PC-3 (cell line): ENCODE measurements at regions not wholly inside any gene's neighbourhood (a gene's known extent, or its start where the extent isn't known, plus 50 kb on each side); places are given as distances from the start of the nearest gene placed in this dataset.
A peak's percentile ranks its signal among the peaks of the same experiment; 100 is the strongest.

Source experiments
- ATAC-seq: fragments of 200-7000 bp; cut with Tn5 transposase; 2 replicates; pipeline ENCODE4 v1.9.1; 2020; ENCODE audit warnings: mild to moderate bottlenecking, moderate library complexity
- BruUV-seq: library from RNA; stranded (reverse); fragments of 400-500 nt; replicated peaks from 2 replicates; lab custom pipeline; 2021; lab: Mats Ljungman, UMichigan
- CTCF ChIA-PET: fragments of 300-600 bp; sonication (Branson Sonifier 250); formaldehyde crosslinking; loops from one replicate; lab custom pipeline; 2022; ENCODE audit warnings: antibody characterized with exemption; lab: Charles Lee
- POLR2A ChIA-PET: fragments of 300-600 bp; sonication (Branson Sonifier 250); formaldehyde crosslinking; loops from one replicate; lab custom pipeline; 2022; ENCODE audit warnings: antibody characterized with exemption; ENCODE audit not compliant: unreplicated experiment; lab: Charles Lee
- DNase-seq: peaks from one replicate; pipeline ENCODE4 v3.0.0-alpha.2; 2015
- H2AFZ ChIP-seq: fragments of 300-600 bp; sonication (generic); 2 replicates; pipeline ENCODE4 v1.6.0; 2016; ENCODE audit warnings: antibody characterized with exemption, low read length
- H3F3A ChIP-seq: fragments of 300-600 bp; sonication (generic); one replicate; pipeline ENCODE4 v1.6.0; 2017; ENCODE audit warnings: antibody characterized with exemption, low read length, control low read depth, mild to moderate bottlenecking; ENCODE audit not compliant: unreplicated experiment
- H3K27ac ChIP-seq: fragments of 300-600 bp; sonication (generic); 2 replicates; pipeline ENCODE4 v1.5.1; 2016; ENCODE audit warnings: mild to moderate bottlenecking, low read length
- H3K27me3 ChIP-seq: fragments of 300-600 bp; sonication (generic); 2 replicates; pipeline ENCODE4 v1.6.1; 2016; ENCODE audit warnings: low read length, mixed read lengths
- H3K36me3 ChIP-seq: fragments of 300-600 bp; sonication (generic); 2 replicates; pipeline ENCODE4 v1.6.1; 2016; ENCODE audit warnings: low read depth, mixed run types, low read length, mixed read lengths
- H3K4me1 ChIP-seq: fragments of 300-600 bp; sonication (generic); 2 replicates; pipeline ENCODE4 v1.5.1; 2016; ENCODE audit warnings: low read length; ENCODE audit not compliant: insufficient read depth
- H3K4me2 ChIP-seq: fragments of 300-600 bp; sonication (generic); 2 replicates; pipeline ENCODE4 v1.6.0; 2016; ENCODE audit warnings: low read length
- H3K4me3 ChIP-seq: fragments of 300-600 bp; sonication (generic); 2 replicates; pipeline ENCODE4 v1.5.1; 2016; ENCODE audit warnings: mild to moderate bottlenecking, low read length, mixed read lengths
- H3K79me2 ChIP-seq: fragments of 300-600 bp; sonication (generic); 2 replicates; pipeline ENCODE4 v1.6.1; 2017; ENCODE audit warnings: low read length, mixed read lengths
- H3K9ac ChIP-seq: fragments of 300-600 bp; sonication (generic); 2 replicates; pipeline ENCODE4 v1.6.0; 2016; ENCODE audit warnings: mild to moderate bottlenecking, low read length
- H3K9me2 ChIP-seq: fragments of 300-600 bp; sonication (generic); replicated peaks from 2 replicates; pipeline ENCODE4 v1.6.1; 2016; ENCODE audit warnings: mixed run types, low read length, mixed read lengths
- H3K9me3 ChIP-seq: fragments of 300-600 bp; sonication (generic); 2 replicates; pipeline ENCODE4 v1.6.1; 2016; ENCODE audit warnings: low read length, mixed read lengths
- H4K20me1 ChIP-seq: fragments of 300-600 bp; sonication (generic); 2 replicates; pipeline ENCODE4 v1.6.1; 2016; ENCODE audit warnings: low read length, mixed read lengths
- CTCF ChIP-seq: fragments of 300-600 bp; sonication (generic); conservative IDR thresholded peaks from 2 replicates; pipeline ENCODE4 v1.5.1; 2017; ENCODE audit warnings: antibody characterized with exemption, low read depth, mild to moderate bottlenecking, low read length
- EZH2 ChIP-seq: fragments of 300-600 bp; sonication (generic); IDR thresholded peaks from one replicate; pipeline ENCODE4 v1.6.1; 2017; ENCODE audit warnings: antibody characterized with exemption, mild to moderate bottlenecking, low read length; ENCODE audit not compliant: unreplicated experiment
- EZH2phosphoT487 ChIP-seq: fragments of 300-600 bp; sonication (generic); IDR thresholded peaks from 2 replicates; pipeline ENCODE4 v1.6.1; 2018; ENCODE audit warnings: mild to moderate bottlenecking, antibody characterized with exemption, low read length, borderline replicate concordance
- intact Hi-C: fragments of 100-400 bp; cut with micrococcal nuclease; formaldehyde crosslinking; loops from 2 replicates; pipeline ENCODE4 v1.9.0; 2023

DNA sequence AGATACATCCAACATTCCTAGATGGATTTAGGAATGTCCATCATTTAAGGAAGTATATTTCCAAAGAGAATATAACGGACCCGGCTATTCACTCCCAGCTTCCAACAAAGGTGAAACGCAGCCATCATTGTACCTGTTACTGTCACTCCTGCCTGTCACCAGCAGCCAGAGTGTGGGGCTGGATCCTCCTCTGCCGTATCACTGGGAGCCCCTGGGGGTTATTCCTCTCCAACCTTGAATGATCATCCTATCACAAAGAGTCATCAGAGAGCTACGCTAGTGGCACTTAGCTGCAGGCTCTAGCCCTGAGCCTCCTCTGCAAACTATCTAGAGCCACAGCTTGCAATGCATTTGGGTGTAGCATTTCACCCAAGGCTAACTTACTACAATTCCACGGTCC is 73.6 kb upstream of the NHSL1 start:
- no TSS peak for BruUV-seq
- Histone ChIP-seq H3K4me3 (no peak overlapping the region), H3K4me2 (peak overlapping the region; percentile 86), H3K9ac (no peak overlapping the region), H3F3A (no peaks in the 10 kb centered on the region), H3K9me3 (no peaks in the 10 kb centered on the region), H2AFZ (no peak overlapping the region), H3K79me2 (no peaks in the 10 kb centered on the region), H4K20me1 (no peaks in the 10 kb centered on the region), H3K36me3 (no peaks in the 10 kb centered on the region), H3K9me2 (no peaks in the 10 kb centered on the region), H3K27ac (no peak overlapping the region), H3K27me3 (no peaks in the 10 kb centered on the region), H3K4me1 (no peaks in the 10 kb centered on the region)
- ATAC-seq (no peak), DNase-seq (no peak)
- intact Hi-C loops = no loop called here
- ChIA-PET CTCF (no interaction called here), POLR2A (no interaction called here)
- no peak for TF ChIP-seq EZH2
- no peak for TF ChIP-seq CTCF
- no peak for TF ChIP-seq EZH2phosphoT487

DNA sequence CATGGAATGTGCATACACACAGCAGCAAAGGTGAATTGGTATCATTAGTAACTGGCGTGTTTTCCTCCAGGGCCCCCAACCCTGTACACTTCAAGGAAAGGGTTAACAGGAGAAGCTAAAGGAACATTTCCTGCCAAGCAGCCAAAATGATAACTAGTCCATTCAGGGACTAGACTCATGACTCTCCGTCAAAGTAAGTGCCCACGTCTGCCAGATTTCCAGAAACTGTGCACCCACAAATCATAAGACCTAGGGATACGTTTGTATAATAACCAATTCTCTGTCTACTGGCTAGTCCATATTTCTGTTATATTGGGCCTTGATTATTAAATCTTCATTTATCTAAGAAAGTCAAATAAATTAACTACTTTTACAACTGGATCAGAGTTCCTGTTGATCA is 76.0 kb upstream of the NHSL1 start:
- ChIA-PET POLR2A (no interaction called here), CTCF (interaction anchor here (0.5 kb wide), 1 partner anchor 148 kb away, joined by 3 read pairs; no protein-coding TSS in a partner anchor)
- Histone ChIP-seq H3K4me2 (no peak overlapping the region), H3K4me3 (no peak overlapping the region), H3K9ac (no peak overlapping the region), H3K9me2 (no peaks in the 10 kb centered on the region), H3K79me2 (no peaks in the 10 kb centered on the region), H4K20me1 (no peaks in the 10 kb centered on the region), H3K4me1 (no peaks in the 10 kb centered on the region), H3K27me3 (no peaks in the 10 kb centered on the region), H3K27ac (no peak overlapping the region), H3K9me3 (no peaks in the 10 kb centered on the region), H3F3A (no peaks in the 10 kb centered on the region), H2AFZ (no peak overlapping the region), H3K36me3 (no peaks in the 10 kb centered on the region)
- DNase-seq (no peak), ATAC-seq (no peak)
- BruUV-seq = no TSS peak
- TF ChIP-seq CTCF (no peak), EZH2phosphoT487 (no peak), EZH2 (no peak)
- intact Hi-C loops = no loop called here

DNA sequence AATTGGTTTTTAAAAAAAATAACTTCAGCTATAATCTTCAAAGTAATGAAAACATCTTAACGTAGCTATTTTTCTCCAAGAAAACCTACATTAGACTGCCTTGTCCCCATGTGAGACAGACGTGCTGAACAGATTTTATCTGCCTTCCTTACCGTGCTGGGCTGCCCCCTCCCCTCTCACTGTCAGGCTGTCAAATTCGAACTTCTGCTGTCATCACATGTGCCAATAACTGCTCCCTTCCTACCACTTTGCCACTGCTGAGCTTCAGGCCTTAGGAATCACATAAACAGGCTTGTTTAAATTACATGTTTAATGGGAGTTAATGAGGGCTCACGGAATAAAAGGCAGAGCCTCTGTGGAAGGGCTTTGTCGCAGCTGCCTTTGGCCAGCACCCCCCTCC is 77.0 kb upstream of the NHSL1 start:
- no peak for TF ChIP-seq EZH2phosphoT487
- no peak for TF ChIP-seq CTCF
- TF ChIP-seq EZH2 = no peak
- Histone ChIP-seq H2AFZ (no peak overlapping the region), H3K9me3 (no peaks in the 10 kb centered on the region), H3K4me2 (no peak overlapping the region), H3K4me1 (no peaks in the 10 kb centered on the region), H3K36me3 (no peaks in the 10 kb centered on the region), H3K79me2 (no peaks in the 10 kb centered on the region), H4K20me1 (no peaks in the 10 kb centered on the region), H3K27me3 (no peaks in the 10 kb centered on the region), H3K9me2 (no peaks in the 10 kb centered on the region), H3K4me3 (no peak overlapping the region), H3K27ac (no peak overlapping the region), H3F3A (no peaks in the 10 kb centered on the region), H3K9ac (no peak overlapping the region)
- ChIA-PET CTCF (no interaction called here), POLR2A (no interaction called here)
- no TSS peak for BruUV-seq
- DNase-seq (no peak), ATAC-seq (no peak)
- intact Hi-C loops = no loop called here
